BJ (cell line): ENCODE measurements at regions not wholly inside any gene's neighbourhood (a gene's known extent, or its start where the extent isn't known, plus 50 kb on each side); places are given as distances from the start of the nearest gene placed in this dataset.

Experiments used
- CTCF ChIA-PET: fragments of 350-600 bp; formaldehyde crosslinking; extraction: SDS; loops from one replicate; lab custom pipeline; 2021; ENCODE audit warnings: antibody characterized with exemption, inconsistent platforms; lab: Yijun Ruan, JAX
- POLR2A ChIA-PET: fragments of 300-600 bp; sonication (Branson Sonifier 250); formaldehyde crosslinking; extraction: SDS; loops from one replicate; lab custom pipeline; 2021; ENCODE audit warnings: antibody characterized with exemption; lab: Charles Lee
- DNase-seq: peaks from one replicate; pipeline ENCODE4 v3.0.0-alpha.2; 2011; ENCODE audit warnings: low read depth
- H3K27me3 ChIP-seq: 2 replicates; pipeline ENCODE4 v1.6.0; 2011; ENCODE audit warnings: low read length; ENCODE audit not compliant: control insufficient read depth, insufficient read depth
- H3K36me3 ChIP-seq: 2 replicates; pipeline ENCODE4 v1.5.1; 2011; ENCODE audit warnings: low read length; ENCODE audit not compliant: control insufficient read depth, insufficient read depth
- H3K4me3 ChIP-seq: 2 replicates; pipeline ENCODE4 v1.5.1; 2011; ENCODE audit warnings: low read depth, mild to moderate bottlenecking, control low read depth, low read length
- TF ChIP-seq, protein P1 (sequence below): IDR thresholded peaks from 2 replicates; pipeline ENCODE4 v1.5.1; 2011; ENCODE audit warnings: low read depth, mild to moderate bottlenecking, control low read depth, inconsistent platforms, low read length, moderate library complexity; ENCODE audit not compliant: insufficient read depth

DNA sequence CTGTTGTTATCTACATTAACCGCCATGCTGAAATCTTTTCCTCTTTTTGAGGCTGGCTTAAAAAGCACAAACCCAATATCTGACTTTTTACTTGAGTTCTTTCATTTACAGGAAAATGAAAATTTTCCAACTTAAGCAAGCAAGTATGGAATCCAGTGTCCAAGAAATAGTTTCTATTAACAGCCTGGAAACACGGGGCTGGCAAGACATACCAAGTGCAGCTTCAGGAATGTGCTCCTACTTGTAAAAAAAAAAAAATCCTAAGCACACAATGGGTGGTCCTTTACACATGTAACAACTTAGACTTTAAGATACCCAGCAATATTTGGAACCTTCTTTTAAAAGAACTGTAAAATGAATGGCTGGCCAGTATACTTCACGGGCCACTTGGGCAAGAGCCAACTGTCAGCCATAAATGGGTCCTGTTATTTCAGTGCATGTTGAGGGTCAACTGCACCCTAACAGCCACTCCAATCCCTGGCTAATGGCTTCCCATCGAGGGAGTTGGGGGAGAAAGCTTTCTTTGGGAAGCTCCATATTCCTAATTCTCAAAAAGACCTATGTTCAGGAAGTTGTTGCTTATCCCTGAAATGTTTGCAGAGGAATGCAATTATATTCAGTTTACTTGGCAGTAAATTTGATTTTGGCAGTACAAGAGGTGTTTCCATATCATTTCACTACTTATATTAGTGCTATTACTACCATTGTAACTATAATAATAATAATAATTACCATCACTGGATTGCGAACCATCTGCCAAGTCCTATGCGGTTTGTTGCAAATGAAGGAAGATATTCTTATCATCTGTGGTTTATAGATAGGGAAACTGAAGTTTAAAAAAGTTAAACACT lies 236.4 kb upstream of the TMEM72 start:
- TF ChIP-seq, protein P1, sequence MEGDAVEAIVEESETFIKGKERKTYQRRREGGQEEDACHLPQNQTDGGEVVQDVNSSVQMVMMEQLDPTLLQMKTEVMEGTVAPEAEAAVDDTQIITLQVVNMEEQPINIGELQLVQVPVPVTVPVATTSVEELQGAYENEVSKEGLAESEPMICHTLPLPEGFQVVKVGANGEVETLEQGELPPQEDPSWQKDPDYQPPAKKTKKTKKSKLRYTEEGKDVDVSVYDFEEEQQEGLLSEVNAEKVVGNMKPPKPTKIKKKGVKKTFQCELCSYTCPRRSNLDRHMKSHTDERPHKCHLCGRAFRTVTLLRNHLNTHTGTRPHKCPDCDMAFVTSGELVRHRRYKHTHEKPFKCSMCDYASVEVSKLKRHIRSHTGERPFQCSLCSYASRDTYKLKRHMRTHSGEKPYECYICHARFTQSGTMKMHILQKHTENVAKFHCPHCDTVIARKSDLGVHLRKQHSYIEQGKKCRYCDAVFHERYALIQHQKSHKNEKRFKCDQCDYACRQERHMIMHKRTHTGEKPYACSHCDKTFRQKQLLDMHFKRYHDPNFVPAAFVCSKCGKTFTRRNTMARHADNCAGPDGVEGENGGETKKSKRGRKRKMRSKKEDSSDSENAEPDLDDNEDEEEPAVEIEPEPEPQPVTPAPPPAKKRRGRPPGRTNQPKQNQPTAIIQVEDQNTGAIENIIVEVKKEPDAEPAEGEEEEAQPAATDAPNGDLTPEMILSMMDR = no peak
- Histone ChIP-seq H3K36me3 (no peaks in the 10 kb centered on the region), H3K27me3 (no peaks in the 10 kb centered on the region), H3K4me3 (no peak overlapping the region)
- POLR2A ChIA-PET = interaction anchor here (0.7 kb wide), 1 partner anchor 90 kb away, joined by 5 read pairs; no protein-coding TSS in a partner anchor
- CTCF ChIA-PET = interaction anchor here (1.3 kb wide), 1 partner anchor 10 kb away, joined by 4 read pairs; no protein-coding TSS in a partner anchor
- DNase-seq = no peak

DNA sequence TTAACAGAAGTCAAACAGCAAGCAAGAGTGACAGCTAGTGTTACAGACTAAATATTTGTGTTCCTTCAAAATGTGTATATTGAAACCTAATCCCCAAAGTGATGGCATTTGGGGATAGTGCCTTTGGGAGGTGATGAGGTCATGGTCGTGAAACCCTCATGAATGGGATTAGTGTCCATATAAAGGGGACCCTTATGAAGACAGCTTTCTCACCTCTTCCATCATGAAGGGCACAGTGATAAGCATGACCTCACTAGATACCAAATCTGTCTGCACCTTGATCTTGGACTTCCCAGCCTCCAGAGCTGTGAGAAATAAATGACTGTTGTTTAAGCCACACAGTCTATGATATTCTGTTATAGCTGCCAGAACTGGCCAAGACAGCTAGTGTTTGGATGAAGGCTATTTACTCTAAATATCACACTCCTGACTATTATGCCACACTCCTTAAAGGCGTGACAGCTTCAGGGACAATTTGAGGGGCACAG lies 235.7 kb upstream of the TMEM72 start:
- TF ChIP-seq, protein P1 = no peak
- DNase-seq = no peak
- ChIA-PET POLR2A (interaction anchor here (0.5 kb wide), 1 partner anchor 132 kb away, joined by 3 read pairs; no protein-coding TSS in a partner anchor), CTCF (interaction anchor here (1.3 kb wide), 1 partner anchor 11 kb away, joined by 4 read pairs; no protein-coding TSS in a partner anchor)
- Histone ChIP-seq H3K27me3 (no peaks in the 10 kb centered on the region), H3K4me3 (no peak overlapping the region), H3K36me3 (no peaks in the 10 kb centered on the region)

DNA sequence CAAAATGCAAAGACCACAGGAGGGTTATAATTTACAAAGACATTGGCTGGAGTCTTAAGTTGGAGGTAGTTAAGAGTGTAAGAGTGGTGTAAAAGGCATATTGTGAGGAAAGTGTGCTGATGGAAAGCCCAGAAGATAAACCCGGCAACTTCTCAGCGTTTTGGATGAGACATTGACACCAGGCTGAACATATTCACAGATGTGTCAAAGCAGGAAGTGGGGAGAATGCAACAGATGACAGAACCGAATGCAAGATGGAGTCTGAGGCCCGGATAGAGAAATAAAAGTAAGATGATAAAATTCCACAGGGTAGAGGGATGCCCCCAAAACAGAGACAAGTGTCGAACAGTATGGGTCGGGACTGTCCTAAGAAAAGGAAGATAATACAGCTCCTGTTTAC lies 230.4 kb upstream of the TMEM72 start:
- H3K4me3 ChIP-seq = no peak overlapping the region
- no peaks in the 10 kb centered on the region for H3K27me3 ChIP-seq
- ChIA-PET POLR2A (interaction anchor here (0.5 kb wide), 1 partner anchor 151 kb away, joined by 3 read pairs; no protein-coding TSS in a partner anchor), CTCF (interaction anchor here (1.5 kb wide), 1 partner anchor 16 kb away, joined by 4 read pairs; no protein-coding TSS in a partner anchor)
- TF ChIP-seq, protein P1 = no peak
- no peaks in the 10 kb centered on the region for H3K36me3 ChIP-seq
- no peak for DNase-seq

DNA sequence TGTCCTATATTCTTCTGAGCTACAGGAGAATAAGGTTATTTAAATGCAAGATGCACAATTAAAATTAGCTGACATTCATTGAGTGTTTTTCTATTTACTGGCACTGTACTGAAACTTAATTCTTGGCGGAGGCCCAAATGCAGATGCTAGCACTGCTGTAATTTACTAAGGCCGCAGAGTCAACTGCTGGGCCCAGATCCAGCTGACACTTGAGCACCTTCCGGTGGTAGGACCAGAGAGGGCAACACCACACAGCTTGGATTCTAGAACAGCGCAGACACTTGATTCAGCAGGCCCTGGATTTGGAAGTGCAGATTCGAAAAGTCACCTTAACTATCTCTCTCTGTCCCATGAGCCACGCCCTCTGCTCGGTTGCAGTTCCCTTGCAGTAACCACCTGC lies 228.6 kb upstream of the TMEM72 start:
- no peaks in the 10 kb centered on the region for H3K27me3 ChIP-seq
- ChIA-PET CTCF (interaction anchor here (1.2 kb wide), 1 partner anchor 180 kb away, joined by 3 read pairs; no protein-coding TSS in a partner anchor), POLR2A (no interaction called here)
- no peak for DNase-seq
- no peaks in the 10 kb centered on the region for H3K36me3 ChIP-seq
- no peak overlapping the region for H3K4me3 ChIP-seq
- TF ChIP-seq, protein P1 = 0 out of 2 replicates have a peak, but pooled peaks have one; percentile 5

DNA sequence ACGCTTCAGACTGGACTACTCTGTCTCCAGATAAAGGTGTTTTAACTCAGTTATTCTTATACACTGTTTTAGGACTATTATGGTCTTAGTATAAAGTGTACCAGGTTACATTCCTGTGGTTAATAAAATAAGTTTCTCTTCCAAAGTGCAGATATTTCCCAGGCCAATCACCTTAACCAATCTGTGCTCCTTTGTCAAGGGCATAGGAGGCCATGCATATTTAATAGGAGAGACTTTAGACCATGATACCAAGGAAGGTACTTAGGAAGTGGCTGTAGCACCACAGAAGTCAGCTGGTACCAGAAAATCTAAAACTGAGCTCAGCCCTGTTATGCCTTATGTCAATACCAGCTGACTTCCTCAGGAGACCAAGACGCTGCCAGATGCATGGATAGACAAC lies 226.5 kb upstream of the TMEM72 start:
- TF ChIP-seq, protein P1 = no peak
- ChIA-PET POLR2A (no interaction called here), CTCF (no interaction called here)
- Histone ChIP-seq H3K36me3 (no peaks in the 10 kb centered on the region), H3K27me3 (no peaks in the 10 kb centered on the region), H3K4me3 (no peak overlapping the region)
- DNase-seq = no peak
